ENCODE measurements at regions not wholly inside any gene's neighbourhood (a gene's known extent, or its start where the extent isn't known, plus 50 kb on each side); places are given as distances from the start of the nearest gene placed in this dataset.

DNA sequence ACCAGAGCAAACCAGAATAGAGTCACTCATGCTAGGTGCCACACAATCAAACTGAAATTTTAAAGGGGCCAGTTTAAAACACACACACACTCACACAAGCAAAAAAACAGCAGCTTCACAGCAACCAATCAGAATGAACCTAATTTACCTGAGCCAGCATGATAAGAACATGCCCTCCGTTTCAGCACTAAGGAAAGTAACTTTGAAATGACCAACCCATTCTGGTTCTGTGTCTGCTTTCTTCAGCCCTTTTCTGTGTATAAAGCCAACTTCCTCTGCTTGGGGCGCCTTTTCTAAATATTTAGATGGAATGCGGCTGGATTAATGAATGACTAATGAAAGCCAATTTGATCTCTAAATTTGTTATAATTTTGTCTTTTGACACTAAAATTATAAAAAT, 629.1 kb downstream of the ZEB2 start:
- DNase-seq, result no peak
- Histone ChIP-seq H3K27me3 (replicated peaks; ENCODE audit: control insufficient read depth, insufficient read depth, low read length, poor library complexity, severe bottlenecking) (no peaks in the 10 kb centered on the region), H3K27ac (ENCODE audit: insufficient read depth, low read length, poor library complexity, severe bottlenecking) (no peak overlapping the region), H3K9me3 (ENCODE audit: control insufficient read depth, low read length) (no peaks in the 10 kb centered on the region), H3K4me1 (ENCODE audit: control insufficient read depth, insufficient read depth, low read length, poor library complexity, severe bottlenecking) (no peaks in the 10 kb centered on the region), H3K36me3 (ENCODE audit: control insufficient read depth, insufficient read depth, low read length) (no peaks in the 10 kb centered on the region), H3K4me3 (ENCODE audit: insufficient read depth, low read depth, low read length, poor library complexity, severe bottlenecking) (no peak overlapping the region)

DNA sequence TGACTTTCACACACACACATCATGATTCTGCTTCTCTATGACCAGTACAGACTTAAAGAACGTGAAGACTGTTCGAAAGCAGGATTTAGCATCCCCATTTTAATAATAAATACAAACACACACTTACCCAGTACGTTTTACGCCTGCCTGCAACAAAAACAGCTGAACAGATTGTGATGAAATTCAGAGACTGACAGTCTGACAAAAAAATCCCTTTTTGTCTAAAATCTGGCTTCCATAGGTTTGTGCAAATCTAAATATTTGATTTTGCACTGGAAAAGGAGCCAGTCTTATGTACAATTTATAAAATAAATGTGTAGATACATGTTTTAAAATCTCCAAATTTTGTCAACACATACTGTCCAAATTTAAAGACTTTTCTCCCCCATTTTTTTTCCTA, 630.7 kb downstream of the ZEB2 start:
- Histone ChIP-seq H3K36me3 (ENCODE audit: control insufficient read depth, insufficient read depth, low read length) (no peaks in the 10 kb centered on the region), H3K27me3 (replicated peaks; ENCODE audit: control insufficient read depth, insufficient read depth, low read length, poor library complexity, severe bottlenecking) (no peaks in the 10 kb centered on the region), H3K4me1 (ENCODE audit: control insufficient read depth, insufficient read depth, low read length, poor library complexity, severe bottlenecking) (no peaks in the 10 kb centered on the region), H3K9me3 (ENCODE audit: control insufficient read depth, low read length) (no peaks in the 10 kb centered on the region), H3K4me3 (ENCODE audit: insufficient read depth, low read depth, low read length, poor library complexity, severe bottlenecking) (no peak overlapping the region), H3K27ac (ENCODE audit: insufficient read depth, low read length, poor library complexity, severe bottlenecking) (no peak overlapping the region)
- no peak for DNase-seq

DNA sequence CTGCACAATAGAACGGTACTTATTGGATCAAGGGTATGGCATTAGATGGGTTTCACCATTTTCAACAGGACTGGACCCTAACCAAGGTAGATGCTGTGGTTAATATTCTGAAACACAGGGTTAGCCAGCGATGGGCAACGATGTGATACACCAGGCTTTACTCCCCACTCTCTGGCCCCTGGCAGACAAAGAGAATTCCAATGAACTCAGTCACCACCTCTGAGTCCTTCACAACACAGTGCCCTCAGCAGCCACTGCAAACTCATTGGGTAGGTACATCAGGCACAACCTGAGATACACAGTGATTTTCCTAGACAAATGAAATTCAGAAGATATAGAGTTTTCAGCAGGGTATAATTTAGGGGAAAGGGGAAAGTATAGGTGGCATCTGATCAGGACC, 634.5 kb downstream of the ZEB2 start:
- Histone ChIP-seq H3K4me3 (ENCODE audit: insufficient read depth, low read depth, low read length, poor library complexity, severe bottlenecking) (no peak overlapping the region), H3K27me3 (replicated peaks; ENCODE audit: control insufficient read depth, insufficient read depth, low read length, poor library complexity, severe bottlenecking) (no peaks in the 10 kb centered on the region), H3K27ac (ENCODE audit: insufficient read depth, low read length, poor library complexity, severe bottlenecking) (no peak overlapping the region), H3K9me3 (ENCODE audit: control insufficient read depth, low read length) (no peaks in the 10 kb centered on the region), H3K36me3 (ENCODE audit: control insufficient read depth, insufficient read depth, low read length) (no peaks in the 10 kb centered on the region), H3K4me1 (ENCODE audit: control insufficient read depth, insufficient read depth, low read length, poor library complexity, severe bottlenecking) (no peaks in the 10 kb centered on the region)
- DNase-seq, result no peak

DNA sequence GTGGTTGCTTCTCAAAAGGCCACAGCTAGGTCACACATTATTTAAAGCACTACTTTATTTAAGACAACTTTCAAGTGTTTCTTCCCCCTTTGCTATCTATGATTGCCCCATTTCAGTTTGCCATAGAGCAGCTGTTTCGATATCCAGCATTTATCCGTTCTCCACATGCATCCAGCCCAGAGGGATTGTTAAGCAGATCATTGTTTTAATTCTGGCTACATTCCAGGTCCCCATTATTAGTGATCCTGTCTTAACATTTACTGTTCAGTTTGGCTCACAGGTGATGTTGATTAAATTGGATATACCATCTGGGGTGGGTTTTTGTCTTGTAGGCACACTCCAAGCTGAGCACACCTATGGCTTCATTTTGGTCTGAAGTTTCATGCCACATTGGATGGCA, 638.7 kb downstream of the ZEB2 start:
- Histone ChIP-seq H3K36me3 (ENCODE audit: control insufficient read depth, insufficient read depth, low read length) (no peaks in the 10 kb centered on the region), H3K27ac (ENCODE audit: insufficient read depth, low read length, poor library complexity, severe bottlenecking) (no peak overlapping the region), H3K4me1 (ENCODE audit: control insufficient read depth, insufficient read depth, low read length, poor library complexity, severe bottlenecking) (no peaks in the 10 kb centered on the region), H3K27me3 (replicated peaks; ENCODE audit: control insufficient read depth, insufficient read depth, low read length, poor library complexity, severe bottlenecking) (no peaks in the 10 kb centered on the region), H3K4me3 (ENCODE audit: insufficient read depth, low read depth, low read length, poor library complexity, severe bottlenecking) (no peak overlapping the region), H3K9me3 (ENCODE audit: control insufficient read depth, low read length) (no peaks in the 10 kb centered on the region)
- no peak for DNase-seq

DNA sequence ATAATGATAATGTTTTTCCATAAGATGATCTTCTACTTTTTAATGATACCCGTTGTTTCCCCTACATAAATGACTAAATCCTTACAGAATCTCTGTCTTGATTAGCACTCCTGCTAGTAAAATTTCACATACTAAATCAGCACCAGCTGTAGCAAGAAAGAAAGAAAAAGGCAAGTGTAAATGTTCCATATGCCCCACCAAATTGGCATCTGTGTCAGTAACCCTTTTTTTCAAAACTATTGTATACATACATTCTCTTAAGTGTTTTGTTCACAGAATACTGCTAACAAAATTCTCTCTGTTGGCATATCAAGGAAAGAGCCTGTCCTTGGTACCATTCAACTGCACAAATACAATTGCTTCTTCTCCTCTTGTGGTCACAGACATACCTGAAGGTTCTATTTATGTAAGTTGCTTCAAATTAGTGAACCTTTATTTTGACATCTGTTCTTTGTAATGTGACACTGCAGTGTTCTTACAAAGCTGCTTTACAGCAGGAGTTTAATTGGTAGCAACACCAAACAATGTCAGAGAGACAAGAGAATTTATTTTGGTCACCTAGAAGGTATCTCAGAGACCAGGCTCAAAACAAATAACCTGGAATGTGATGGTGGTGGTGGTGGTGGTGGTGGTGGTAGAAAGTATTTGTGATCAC, 641.9 kb downstream of the ZEB2 start:
- no peaks in the 10 kb centered on the region for H3K4me1 ChIP-seq (ENCODE audit: control insufficient read depth, insufficient read depth, low read length, poor library complexity, severe bottlenecking)
- no peak for DNase-seq

DNA sequence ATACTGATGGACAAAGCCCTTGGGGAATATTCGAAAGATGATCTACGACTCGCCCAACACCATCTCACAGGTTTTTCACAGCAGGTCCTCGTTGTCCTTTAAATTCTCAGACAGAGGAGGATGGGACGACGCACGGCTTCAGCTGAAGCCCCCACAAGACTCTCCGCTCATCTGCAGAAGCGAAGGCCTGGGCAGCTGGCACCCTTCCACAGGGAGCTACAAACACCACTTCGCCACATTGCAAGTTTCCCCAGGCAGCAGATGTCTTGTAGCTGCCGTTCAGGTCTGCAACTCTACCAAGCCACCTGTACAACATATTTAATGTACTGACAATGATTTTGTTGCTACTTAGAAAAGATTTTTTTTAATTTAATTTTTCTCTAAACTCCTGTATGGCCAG, 642.9 kb downstream of the ZEB2 start:
- Histone ChIP-seq H3K9me3 (ENCODE audit: control insufficient read depth, low read length) (no peaks in the 10 kb centered on the region), H3K27ac (ENCODE audit: insufficient read depth, low read length, poor library complexity, severe bottlenecking) (no peak overlapping the region), H3K4me3 (ENCODE audit: insufficient read depth, low read depth, low read length, poor library complexity, severe bottlenecking) (no peak overlapping the region), H3K27me3 (replicated peaks; ENCODE audit: control insufficient read depth, insufficient read depth, low read length, poor library complexity, severe bottlenecking) (no peaks in the 10 kb centered on the region), H3K36me3 (ENCODE audit: control insufficient read depth, insufficient read depth, low read length) (no peaks in the 10 kb centered on the region), H3K4me1 (ENCODE audit: control insufficient read depth, insufficient read depth, low read length, poor library complexity, severe bottlenecking) (no peaks in the 10 kb centered on the region)
- no peak for DNase-seq

More for the DNA sequence above, 641.9 kb downstream of the ZEB2 start:
- Histone ChIP-seq H3K36me3 (ENCODE audit: control insufficient read depth, insufficient read depth, low read length) (no peaks in the 10 kb centered on the region), H3K27me3 (replicated peaks; ENCODE audit: control insufficient read depth, insufficient read depth, low read length, poor library complexity, severe bottlenecking) (no peaks in the 10 kb centered on the region), H3K27ac (ENCODE audit: insufficient read depth, low read length, poor library complexity, severe bottlenecking) (no peak overlapping the region), H3K4me3 (ENCODE audit: insufficient read depth, low read depth, low read length, poor library complexity, severe bottlenecking) (no peak overlapping the region), H3K9me3 (ENCODE audit: control insufficient read depth, low read length) (no peaks in the 10 kb centered on the region)

DNA sequence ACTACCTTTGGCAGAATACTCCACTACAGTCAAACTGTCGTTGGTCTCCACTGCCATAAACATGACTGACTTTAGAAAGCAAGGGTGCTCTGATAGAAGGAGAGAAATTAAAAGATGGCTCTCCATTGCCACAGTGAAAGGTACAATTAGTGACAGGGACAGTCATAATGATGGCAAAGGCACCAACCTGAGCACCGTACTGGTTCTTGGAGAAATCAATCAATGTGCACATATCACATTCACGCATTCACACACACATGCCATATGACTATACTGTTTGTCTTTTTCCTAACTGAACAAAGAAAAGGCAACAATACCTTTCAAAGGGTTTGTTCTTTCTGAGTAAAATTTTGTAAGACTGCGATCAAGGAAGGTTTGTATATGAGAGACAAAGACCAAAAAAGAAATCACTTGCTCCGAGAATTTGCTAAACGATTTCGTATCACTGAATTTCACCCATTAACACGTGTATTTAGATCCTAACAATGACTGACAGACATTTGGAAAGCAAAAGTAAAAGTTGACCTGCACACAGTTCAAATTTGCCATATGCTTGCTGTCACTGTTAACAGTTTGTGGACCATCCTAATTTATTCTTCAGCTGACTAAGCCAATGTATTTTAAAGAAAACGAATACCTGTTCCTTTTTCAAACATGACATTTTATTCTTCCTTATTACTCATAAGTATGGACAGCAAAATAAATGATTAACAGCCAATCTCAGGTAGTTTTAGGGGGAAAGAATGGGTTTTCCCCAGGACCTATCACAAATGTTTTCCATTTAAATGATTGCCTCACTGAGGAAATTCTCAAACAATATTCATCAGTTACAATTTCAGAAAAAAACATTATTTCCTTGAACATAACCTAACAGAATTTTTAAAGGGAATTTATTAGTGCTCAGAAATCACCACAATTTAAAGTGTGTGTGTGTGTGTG, 644.4 kb downstream of the ZEB2 start:
- H3K9me3 ChIP-seq (ENCODE audit: control insufficient read depth, low read length), result no peaks in the 10 kb centered on the region
- no peak overlapping the region for H3K27ac ChIP-seq (ENCODE audit: insufficient read depth, low read length, poor library complexity, severe bottlenecking)
- no peaks in the 10 kb centered on the region for H3K27me3 ChIP-seq (replicated peaks; ENCODE audit: control insufficient read depth, insufficient read depth, low read length, poor library complexity, severe bottlenecking)
- H3K4me3 ChIP-seq (ENCODE audit: insufficient read depth, low read depth, low read length, poor library complexity, severe bottlenecking), result no peak overlapping the region
- no peak for DNase-seq
- H3K4me1 ChIP-seq (ENCODE audit: control insufficient read depth, insufficient read depth, low read length, poor library complexity, severe bottlenecking), result no peaks in the 10 kb centered on the region
- no peaks in the 10 kb centered on the region for H3K36me3 ChIP-seq (ENCODE audit: control insufficient read depth, insufficient read depth, low read length)

DNA sequence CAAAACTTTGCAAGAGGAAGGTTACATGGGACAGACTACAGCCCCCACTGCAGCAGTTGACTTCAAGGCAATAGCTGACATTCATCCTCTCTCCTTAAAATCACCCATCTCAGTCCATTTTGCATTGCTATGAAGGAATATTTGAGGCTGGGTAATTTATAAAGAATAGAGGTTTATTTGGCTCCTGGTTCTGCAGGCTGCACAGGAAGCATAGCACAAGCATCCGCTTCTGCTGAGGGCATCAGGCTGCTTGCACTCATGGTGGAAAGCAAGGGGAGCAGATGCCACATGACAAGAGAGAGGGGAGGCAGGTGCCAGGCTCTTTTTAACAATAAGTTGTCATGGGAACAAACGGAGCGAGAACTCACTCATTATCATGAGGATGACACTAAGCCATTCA, 646.0 kb downstream of the ZEB2 start:
- Histone ChIP-seq H3K4me3 (ENCODE audit: insufficient read depth, low read depth, low read length, poor library complexity, severe bottlenecking) (no peak overlapping the region), H3K4me1 (ENCODE audit: control insufficient read depth, insufficient read depth, low read length, poor library complexity, severe bottlenecking) (no peaks in the 10 kb centered on the region), H3K27ac (ENCODE audit: insufficient read depth, low read length, poor library complexity, severe bottlenecking) (no peak overlapping the region), H3K27me3 (replicated peaks; ENCODE audit: control insufficient read depth, insufficient read depth, low read length, poor library complexity, severe bottlenecking) (no peaks in the 10 kb centered on the region), H3K36me3 (ENCODE audit: control insufficient read depth, insufficient read depth, low read length) (no peaks in the 10 kb centered on the region), H3K9me3 (ENCODE audit: control insufficient read depth, low read length) (no peaks in the 10 kb centered on the region)
- DNase-seq, result no peak

DNA sequence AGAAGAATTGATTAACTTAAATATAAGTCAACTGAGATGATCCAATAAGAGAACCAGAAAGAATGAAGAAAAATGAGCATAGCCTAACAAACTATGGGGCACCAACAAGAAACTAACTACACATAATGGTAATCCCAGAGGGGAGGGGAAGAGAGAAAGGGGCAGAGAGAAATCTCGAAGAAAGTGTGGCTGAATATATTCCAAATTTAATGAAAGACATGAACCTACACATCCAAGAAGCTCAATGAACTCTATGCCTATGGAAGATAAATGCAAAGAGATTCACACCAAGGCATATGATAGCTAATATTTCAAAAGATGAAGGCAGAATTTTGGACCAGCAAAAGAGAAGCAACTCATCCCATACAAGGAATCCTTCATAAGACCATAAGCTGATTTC, 649.2 kb downstream of the ZEB2 start:
- no peak overlapping the region for H3K27ac ChIP-seq (ENCODE audit: insufficient read depth, low read length, poor library complexity, severe bottlenecking)
- no peak overlapping the region for H3K4me3 ChIP-seq (ENCODE audit: insufficient read depth, low read depth, low read length, poor library complexity, severe bottlenecking)
- no peak for DNase-seq
- H3K36me3 ChIP-seq (ENCODE audit: control insufficient read depth, insufficient read depth, low read length), result no peaks in the 10 kb centered on the region
- no peaks in the 10 kb centered on the region for H3K4me1 ChIP-seq (ENCODE audit: control insufficient read depth, insufficient read depth, low read length, poor library complexity, severe bottlenecking)
- no peaks in the 10 kb centered on the region for H3K27me3 ChIP-seq (replicated peaks; ENCODE audit: control insufficient read depth, insufficient read depth, low read length, poor library complexity, severe bottlenecking)
- H3K9me3 ChIP-seq (ENCODE audit: control insufficient read depth, low read length), result no peaks in the 10 kb centered on the region

DNA sequence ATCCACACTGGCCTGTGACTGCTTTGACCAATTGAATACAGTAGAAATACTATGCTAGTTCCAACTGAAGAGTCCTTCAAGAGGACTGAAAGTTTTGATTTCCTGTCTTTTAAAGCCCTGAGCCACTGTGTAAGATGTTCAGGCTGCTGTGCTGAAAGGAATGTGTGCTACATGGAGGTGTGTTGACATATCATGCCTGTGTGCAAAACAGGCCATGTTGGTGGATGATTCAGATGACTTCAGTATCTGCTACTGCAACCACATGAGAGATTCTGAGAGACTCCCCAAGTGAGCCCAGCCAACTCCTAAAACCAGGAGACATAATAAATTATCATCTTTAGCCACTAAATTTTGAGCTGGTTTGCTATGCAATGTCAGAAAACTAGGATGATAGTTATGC, 662.9 kb downstream of the ZEB2 start:
- H3K4me3 ChIP-seq (ENCODE audit: insufficient read depth, low read depth, low read length, poor library complexity, severe bottlenecking), result no peak overlapping the region
- no peak for DNase-seq
- H3K4me1 ChIP-seq (ENCODE audit: control insufficient read depth, insufficient read depth, low read length, poor library complexity, severe bottlenecking), result no peaks in the 10 kb centered on the region
- H3K9me3 ChIP-seq (ENCODE audit: control insufficient read depth, low read length), result no peaks in the 10 kb centered on the region
- H3K27me3 ChIP-seq (replicated peaks; ENCODE audit: control insufficient read depth, insufficient read depth, low read length, poor library complexity, severe bottlenecking), result no peaks in the 10 kb centered on the region
- H3K36me3 ChIP-seq (ENCODE audit: control insufficient read depth, insufficient read depth, low read length), result no peaks in the 10 kb centered on the region
- H3K27ac ChIP-seq (ENCODE audit: insufficient read depth, low read length, poor library complexity, severe bottlenecking), result no peak overlapping the region
